GM21515 (cell line): ENCODE measurements at regions not wholly inside any gene's neighbourhood (a gene's known extent, or its start where the extent isn't known, plus 50 kb on each side); places are given as distances from the start of the nearest gene placed in this dataset.

ENCODE experiments used
- ATAC-seq: cut with Tn5 transposase; IDR thresholded peaks from one replicate; pipeline ENCODE4 v1.9.1; 2021; ENCODE audit not compliant: unreplicated experiment

- no peak for ATAC-seq
Observed at GRCh38 chr19:29467824-29468401, 57.9 kb upstream of the VSTM2B start.

- ATAC-seq = no peak
Observed at GRCh38 chr19:29475469-29475868, 50.3 kb upstream of the VSTM2B start.
